Fibroblast of the aortic adventitia (primary cell): ENCODE measurements at regions not wholly inside any gene's neighbourhood (a gene's known extent, or its start where the extent isn't known, plus 50 kb on each side); places are given as distances from the start of the nearest gene placed in this dataset.

Source experiments
- DNase-seq: peaks from one replicate; pipeline ENCODE4 v3.0.0-alpha.2; 2010; ENCODE audit warnings: low read depth
- H3K4me3 ChIP-seq: 2 replicates; pipeline ENCODE4 v1.5.1; 2011; ENCODE audit warnings: low read depth, mild to moderate bottlenecking, control low read depth, low read length, moderate library complexity
- TF ChIP-seq, protein P1 (sequence below): IDR thresholded peaks from 2 replicates; pipeline ENCODE4 v1.5.1; 2011; ENCODE audit warnings: mild to moderate bottlenecking, low read length, control low read depth, inconsistent platforms; ENCODE audit not compliant: insufficient read depth

DNA sequence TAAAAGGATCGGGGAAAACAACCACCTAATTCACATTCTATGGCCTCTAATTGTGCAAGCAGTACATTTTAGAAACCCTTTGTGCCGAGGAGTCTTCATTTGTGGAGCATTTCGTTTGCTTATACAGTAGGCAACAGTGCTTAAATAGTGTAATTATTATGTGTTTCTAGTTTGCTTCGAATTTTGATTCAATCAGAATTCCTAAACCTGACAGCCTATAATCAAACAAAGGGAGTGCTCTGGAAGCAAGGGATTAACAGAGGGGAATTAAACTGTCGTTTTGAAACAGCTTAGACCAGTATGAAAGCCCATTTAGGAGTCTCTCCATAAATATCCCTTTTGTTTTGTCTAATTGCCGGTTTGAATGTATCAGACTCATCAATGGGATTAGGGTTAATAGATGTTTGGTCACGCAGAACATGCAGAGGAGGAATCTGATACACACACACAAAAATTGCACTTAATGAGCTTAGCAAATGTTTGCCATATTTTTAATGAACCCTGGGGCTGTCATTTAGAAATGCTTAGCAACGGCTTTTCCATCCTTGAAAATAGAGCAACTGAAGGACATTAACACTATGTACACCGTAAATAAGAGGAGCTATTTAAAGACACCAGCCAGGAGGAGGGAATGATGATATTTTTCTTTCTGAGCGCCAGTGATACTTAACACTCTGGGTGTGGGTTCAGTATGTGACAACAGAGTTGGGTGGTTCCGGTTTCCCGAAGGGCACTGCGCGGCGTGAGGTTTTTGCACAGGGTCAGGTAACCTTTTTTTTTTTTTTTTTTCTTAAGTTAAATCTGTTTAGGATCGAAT, 404.7 kb downstream of the TLE4 start:
- H3K4me3 ChIP-seq: no peak overlapping the region
- TF ChIP-seq, protein P1, sequence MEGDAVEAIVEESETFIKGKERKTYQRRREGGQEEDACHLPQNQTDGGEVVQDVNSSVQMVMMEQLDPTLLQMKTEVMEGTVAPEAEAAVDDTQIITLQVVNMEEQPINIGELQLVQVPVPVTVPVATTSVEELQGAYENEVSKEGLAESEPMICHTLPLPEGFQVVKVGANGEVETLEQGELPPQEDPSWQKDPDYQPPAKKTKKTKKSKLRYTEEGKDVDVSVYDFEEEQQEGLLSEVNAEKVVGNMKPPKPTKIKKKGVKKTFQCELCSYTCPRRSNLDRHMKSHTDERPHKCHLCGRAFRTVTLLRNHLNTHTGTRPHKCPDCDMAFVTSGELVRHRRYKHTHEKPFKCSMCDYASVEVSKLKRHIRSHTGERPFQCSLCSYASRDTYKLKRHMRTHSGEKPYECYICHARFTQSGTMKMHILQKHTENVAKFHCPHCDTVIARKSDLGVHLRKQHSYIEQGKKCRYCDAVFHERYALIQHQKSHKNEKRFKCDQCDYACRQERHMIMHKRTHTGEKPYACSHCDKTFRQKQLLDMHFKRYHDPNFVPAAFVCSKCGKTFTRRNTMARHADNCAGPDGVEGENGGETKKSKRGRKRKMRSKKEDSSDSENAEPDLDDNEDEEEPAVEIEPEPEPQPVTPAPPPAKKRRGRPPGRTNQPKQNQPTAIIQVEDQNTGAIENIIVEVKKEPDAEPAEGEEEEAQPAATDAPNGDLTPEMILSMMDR: no peak
- no peak for DNase-seq

DNA sequence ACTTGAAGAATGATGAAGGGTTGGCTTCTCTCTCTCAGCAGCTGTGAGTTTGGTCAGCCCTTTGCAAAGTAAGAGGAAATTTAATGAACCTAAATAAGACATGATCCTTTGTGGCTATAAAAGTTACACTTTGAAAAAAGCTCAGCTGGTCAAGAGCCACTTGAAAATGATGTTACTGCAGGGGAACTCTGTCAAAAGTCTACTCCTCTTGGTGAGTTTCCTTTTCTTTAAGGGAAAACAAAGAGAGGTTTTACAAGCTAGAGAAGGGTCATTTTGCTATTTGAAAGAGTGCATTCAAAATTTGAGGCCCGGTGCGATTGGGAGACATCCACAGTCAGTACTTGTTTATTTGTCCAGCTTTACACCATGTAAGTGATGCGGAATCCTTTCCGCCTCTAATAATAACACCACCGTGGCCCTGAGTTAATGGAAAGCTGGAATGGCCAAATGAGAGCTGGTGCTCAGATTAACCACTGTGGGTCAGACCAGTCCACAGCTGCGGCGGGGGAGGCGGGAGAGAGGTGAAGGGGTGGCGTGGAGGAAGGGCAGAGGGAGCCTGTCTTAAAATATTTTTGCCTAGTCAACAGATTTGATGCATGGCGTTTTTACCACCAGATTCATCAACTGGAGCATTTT, 404.0 kb downstream of the TLE4 start:
- TF ChIP-seq, protein P1: no peak
- no peak for DNase-seq
- H3K4me3 ChIP-seq: no peak overlapping the region

DNA sequence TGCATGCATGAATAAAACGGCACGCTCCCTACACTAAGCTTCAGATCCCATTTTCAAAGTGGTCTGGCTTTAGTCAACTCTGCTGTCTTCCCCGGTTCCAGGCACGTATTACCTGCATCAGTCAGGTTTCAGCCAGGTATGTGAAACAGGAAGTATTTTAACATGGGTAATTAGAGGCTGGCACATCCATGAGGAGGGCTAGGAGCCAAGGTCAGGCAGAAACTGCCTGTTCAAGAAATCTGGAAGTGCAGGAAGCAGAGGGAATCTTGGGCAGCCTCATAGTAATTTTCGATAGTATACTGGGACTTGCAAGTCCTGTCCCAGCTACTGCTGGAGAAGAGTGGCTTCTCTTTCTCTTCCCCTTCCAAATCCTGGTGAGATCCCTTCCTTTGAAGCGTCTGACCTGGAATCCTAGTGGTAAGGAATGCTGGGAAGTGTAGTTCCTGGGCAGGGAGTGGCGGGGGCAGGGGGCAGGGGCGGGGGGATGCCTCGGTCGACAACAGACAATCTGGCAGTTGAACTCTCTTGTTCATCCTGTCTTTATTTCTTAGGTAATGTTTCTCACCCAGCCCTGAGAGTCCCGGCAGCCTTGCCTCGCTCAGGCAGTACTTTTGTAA, 403.1 kb downstream of the TLE4 start:
- no peak for DNase-seq
- no peak overlapping the region for H3K4me3 ChIP-seq
- TF ChIP-seq, protein P1: no peak

DNA sequence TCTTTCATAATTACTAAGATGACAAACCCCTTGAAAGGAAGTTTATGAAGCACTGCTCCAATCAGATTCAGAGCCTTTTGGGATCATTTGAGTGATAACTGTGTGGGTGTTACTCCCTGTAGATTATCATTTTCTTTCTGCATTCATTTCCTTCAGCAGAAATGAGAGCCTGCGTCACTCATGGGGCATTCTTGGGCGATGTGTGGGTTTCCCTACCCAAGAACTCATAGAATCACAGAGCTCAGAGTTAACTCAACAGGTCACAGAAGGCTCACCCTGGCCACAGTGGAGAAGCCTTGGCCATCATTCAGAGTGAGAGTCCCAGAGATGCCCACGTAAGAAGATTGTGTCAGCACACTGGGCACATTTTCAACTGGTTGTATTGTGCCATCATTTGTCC, 401.9 kb downstream of the TLE4 start:
- DNase-seq: no peak
- H3K4me3 ChIP-seq: no peak overlapping the region
- TF ChIP-seq, protein P1: no peak

DNA sequence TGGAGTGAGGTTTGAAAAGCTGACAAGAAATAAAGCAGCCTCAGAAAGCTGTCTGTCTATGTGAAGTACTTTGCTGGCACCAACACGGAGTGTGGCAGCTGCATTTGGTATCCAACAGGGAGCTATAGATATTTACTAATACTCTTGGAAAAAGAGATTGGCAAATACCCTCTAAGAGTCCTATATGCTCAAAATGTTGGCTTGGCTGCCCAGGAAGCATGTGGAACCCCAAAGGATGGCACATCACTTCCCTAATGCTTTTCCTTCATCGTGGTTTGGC, 398.3 kb downstream of the TLE4 start:
- TF ChIP-seq, protein P1: no peak

DNA sequence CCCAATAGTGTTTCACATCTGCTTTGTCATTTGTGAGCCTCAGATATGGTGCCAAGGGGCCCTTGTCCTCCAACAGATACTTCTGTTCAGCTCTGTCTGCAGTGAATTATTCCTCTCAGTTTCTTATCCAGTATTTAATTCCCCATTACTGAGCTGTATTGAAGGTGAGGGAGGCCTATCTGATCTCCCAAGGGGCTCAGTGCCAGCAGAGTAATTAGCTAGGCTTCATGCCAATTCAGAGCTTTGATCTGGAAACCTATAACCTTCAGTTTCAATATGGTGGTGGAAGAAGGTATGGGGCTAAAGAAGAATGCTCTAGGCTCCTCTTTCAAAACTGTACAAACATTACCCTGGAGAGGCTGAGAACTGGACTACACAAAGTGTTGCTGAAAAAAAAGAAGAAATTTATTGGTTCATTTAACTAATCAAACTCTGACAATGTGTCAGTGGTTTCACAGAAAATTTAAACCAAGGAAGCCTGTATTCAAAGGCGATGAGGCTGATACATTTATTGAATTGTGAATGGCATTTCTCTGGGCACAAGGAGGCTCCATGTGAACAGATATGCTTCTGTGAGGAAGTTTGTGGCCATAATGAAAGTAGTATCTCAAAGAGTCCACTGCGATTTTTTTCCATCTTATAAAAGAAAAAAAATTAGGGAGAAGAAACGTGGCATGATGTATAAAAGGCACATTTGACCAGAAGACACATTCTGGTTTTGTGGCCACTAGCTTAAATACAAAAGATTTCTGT, 397.8 kb downstream of the TLE4 start:
- TF ChIP-seq, protein P1: no peak
- no peak overlapping the region for H3K4me3 ChIP-seq
- no peak for DNase-seq

More for the DNA sequence above, 398.3 kb downstream of the TLE4 start:
- DNase-seq: no peak
- H3K4me3 ChIP-seq: no peak overlapping the region
